Testis (tissue), 2 donors: ENCODE measurements at regions not wholly inside any gene's neighbourhood (a gene's known extent, or its start where the extent isn't known, plus 50 kb on each side); places are given as distances from the start of the nearest gene placed in this dataset.

Experiments
- DNase-seq: peaks from one replicate; pipeline ENCODE4 v3.0.0-alpha.2; 2019
- H3K27ac ChIP-seq, 2 donors: fragments of 200-600 bp; sonication (generic); one replicate each; pipeline ENCODE4 v1.5.1; 2019
- H3K27me3 ChIP-seq: fragments of 200-600 bp; sonication (generic); one replicate; pipeline ENCODE4 v1.5.1; 2019
- H3K36me3 ChIP-seq: fragments of 200-600 bp; sonication (generic); one replicate; pipeline ENCODE4 v1.5.1; 2017; ENCODE audit warnings: low read depth; ENCODE audit errors: missing control alignments
- H3K4me1 ChIP-seq: fragments of 200-600 bp; sonication (generic); one replicate; pipeline ENCODE4 v1.5.1; 2019
- H3K4me3 ChIP-seq, 2 donors: fragments of 200-600 bp; sonication (generic); one replicate each; pipeline ENCODE4 v1.5.1; 2017 to 2019
- H3K9me3 ChIP-seq: fragments of 200-600 bp; sonication (generic); one replicate; pipeline ENCODE4 v1.5.1; 2017
- CTCF ChIP-seq, 3 experiments: fragments of 450-650 bp in 2 of 3; fragments of 200-600 bp in 1 of 3; sonication (generic) in 1 of 3; IDR thresholded peaks; one replicate each; pipeline ENCODE4 v1.5.1; 2016 to 2019; ENCODE audit warnings: antibody characterized with exemption in 3 of 3, mild to moderate bottlenecking in 2 of 3, moderate library complexity in 1 of 3
- POLR2A ChIP-seq: fragments of 450-650 bp; IDR thresholded peaks from one replicate; pipeline ENCODE4 v1.6.1; 2017; ENCODE audit warnings: antibody characterized with exemption, mild to moderate bottlenecking, moderate library complexity
- WGBS, 2 donors: methylation state at CpG; one replicate each; pipeline ENCODE4 v1.1.5; 2018; 5-methylcytosine and 5-hydroxymethylcytosine counted together
- intact Hi-C: fragments of 100-400 bp; cut with DNase I; formaldehyde crosslinking; loops from one replicate; pipeline ENCODE4 v1.15.1; 2023; ENCODE audit warnings: low total_unique reads

- no peak overlapping the region for H3K27ac ChIP-seq
- DNase-seq: no peak
These were observed 136.4 kb upstream of the LGR5 start for GRCh38 chr12:71303199-71303598.

DNA sequence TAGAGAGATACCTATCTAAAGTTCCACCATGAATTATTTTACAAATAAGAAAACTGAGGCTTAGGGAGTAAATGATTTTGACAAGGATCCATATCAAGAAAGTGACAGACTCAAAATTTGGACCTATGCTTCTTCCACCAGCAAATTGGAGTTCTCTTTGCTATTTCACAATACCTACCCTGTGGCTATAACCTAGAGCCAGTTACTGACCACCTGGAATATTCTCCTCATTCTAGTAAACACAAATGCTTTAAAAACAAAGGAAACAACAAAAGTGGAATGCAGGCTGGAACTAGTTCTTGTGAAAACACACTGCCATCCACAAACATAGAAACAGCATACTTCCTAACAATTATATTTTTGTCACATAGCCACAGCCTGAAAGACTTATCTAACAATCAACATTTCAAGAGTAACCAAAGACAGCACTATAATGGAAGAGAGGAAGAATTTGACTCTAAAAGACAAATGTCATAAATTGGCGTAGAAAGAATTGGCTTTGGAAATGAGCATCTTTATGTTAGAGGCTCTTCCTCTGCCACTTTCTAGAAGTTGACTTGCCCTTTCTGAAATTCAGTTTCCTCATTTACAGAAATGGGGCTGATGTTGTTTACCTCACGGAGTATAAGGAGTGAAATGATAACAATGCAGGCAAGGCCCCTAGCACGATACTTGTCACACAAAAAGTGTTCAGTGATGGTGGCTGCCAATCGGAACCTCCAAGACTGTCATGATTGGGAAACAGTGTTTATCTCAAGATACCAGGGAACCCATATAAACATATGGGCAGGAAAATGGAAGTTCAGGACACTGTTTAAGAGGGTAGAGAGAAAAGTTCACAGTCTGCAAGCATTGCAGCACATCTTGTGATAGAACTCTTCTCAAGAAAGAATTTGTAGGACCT, 138.6 kb upstream of the LGR5 start:
- no peaks in the 10 kb centered on the region for H3K27me3 ChIP-seq
- TF ChIP-seq POLR2A: no peak
- TF ChIP-seq CTCF (IDR thresholded peaks at IDR 0.05): no peak
- no peak overlapping the region for H3K4me3 ChIP-seq
- intact Hi-C loops: no loop called here
- H3K9me3 ChIP-seq: no peaks in the 10 kb centered on the region
- no peaks in the 10 kb centered on the region for H3K4me1 ChIP-seq
- no peaks in the 10 kb centered on the region for H3K36me3 ChIP-seq
- WGBS, 2 donors: 87 to 89% methylated on average over 4 of the region's 4 CpGs
- no peak for DNase-seq
- H3K27ac ChIP-seq: no peak overlapping the region

More at GRCh38 chr12:71303199-71303598, 136.4 kb upstream of the LGR5 start:
- TF ChIP-seq POLR2A: no peak
- no peak for TF ChIP-seq CTCF (IDR thresholded peaks at IDR 0.05)
- Histone ChIP-seq H3K36me3 (no peaks in the 10 kb centered on the region), H3K27me3 (no peaks in the 10 kb centered on the region), H3K9me3 (no peaks in the 10 kb centered on the region), H3K4me3 (no peak overlapping the region), H3K4me1 (no peaks in the 10 kb centered on the region)
- intact Hi-C loops: no loop called here

DNA sequence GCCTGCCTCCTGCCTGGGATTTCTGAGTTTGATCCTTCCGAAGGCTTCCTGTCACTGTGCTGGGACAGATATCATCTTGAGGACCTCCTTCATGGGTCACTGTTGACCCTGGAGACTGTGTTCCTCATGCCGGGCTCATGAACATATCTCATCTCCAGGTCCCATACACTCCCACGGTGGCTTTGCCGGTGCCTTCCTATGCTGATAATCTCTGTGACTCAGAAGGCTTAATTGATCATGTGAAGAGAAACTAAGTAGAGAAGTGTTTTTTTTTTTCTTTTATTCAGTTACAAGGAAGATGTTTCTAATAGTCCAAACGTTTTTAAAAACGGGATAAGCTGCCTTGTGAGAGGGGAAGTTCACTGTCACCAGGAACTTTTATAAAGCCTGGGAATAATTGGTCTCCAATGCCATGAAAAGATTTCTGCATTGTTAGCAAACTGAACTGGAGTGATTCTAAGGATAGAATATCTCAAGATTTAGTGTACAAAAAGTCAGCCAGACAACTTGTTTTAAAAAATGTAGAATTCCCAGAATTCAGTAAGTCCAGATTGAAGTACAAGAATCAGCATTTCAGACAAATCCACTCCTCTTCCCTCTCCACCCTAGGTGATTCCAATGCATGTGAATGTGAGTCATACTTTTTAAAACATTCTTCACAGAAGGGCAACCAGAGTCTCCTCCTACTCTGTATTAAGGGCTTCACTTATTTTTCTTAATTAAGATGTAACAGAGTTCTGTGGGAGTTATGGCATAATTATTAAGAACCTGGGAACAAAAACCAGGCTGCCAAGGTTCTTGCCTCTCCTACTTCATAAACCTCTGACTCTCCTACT, 139.8 kb upstream of the LGR5 start:
- WGBS, 2 donors: 60 to 63% methylated on average over 6 of the region's 6 CpGs
- no peaks in the 10 kb centered on the region for H3K27me3 ChIP-seq
- intact Hi-C loops: no loop called here

GRCh38 chr12:71297930-71298329, 140.1 kb upstream of the TSPAN8 start:
- no peak overlapping the region for H3K27ac ChIP-seq
- H3K9me3 ChIP-seq: no peaks in the 10 kb centered on the region
- DNase-seq: no peak
- H3K4me3 ChIP-seq: no peak overlapping the region
- intact Hi-C loops: no loop called here
- H3K4me1 ChIP-seq: no peaks in the 10 kb centered on the region
- no peaks in the 10 kb centered on the region for H3K36me3 ChIP-seq
- TF ChIP-seq CTCF (IDR thresholded peaks at IDR 0.05) (no peak), POLR2A (no peak)
- no peaks in the 10 kb centered on the region for H3K27me3 ChIP-seq

More for the DNA sequence above, 139.8 kb upstream of the LGR5 start:
- Histone ChIP-seq H3K36me3 (no peaks in the 10 kb centered on the region), H3K4me1 (no peaks in the 10 kb centered on the region), H3K27ac (no peak overlapping the region), H3K4me3 (no peak overlapping the region), H3K9me3 (no peaks in the 10 kb centered on the region)
- no peak for DNase-seq
- TF ChIP-seq POLR2A: no peak
- no peak for TF ChIP-seq CTCF (IDR thresholded peaks at IDR 0.05)
